GM13977 (cell line): ENCODE measurements at regions not wholly inside any gene's neighbourhood (a gene's known extent, or its start where the extent isn't known, plus 50 kb on each side); places are given as distances from the start of the nearest gene placed in this dataset.

ENCODE experiments used
- DNase-seq: peaks from one replicate; pipeline ENCODE4 v3.0.0; 2012; ENCODE audit warnings: low spot score
- CTCF ChIP-seq: IDR thresholded peaks from 2 replicates; pipeline ENCODE4 v1.5.1; 2012; ENCODE audit warnings: mild to moderate bottlenecking, control low read depth; ENCODE audit not compliant: insufficient read depth; ENCODE audit errors: extremely low read depth, missing control alignments
- in situ Hi-C: fragments of 300-500 bp; cut with MboI; formaldehyde crosslinking; loops from one replicate; pipeline ENCODE4 v1.12.0; 2022; ENCODE audit warnings: low sequenced_read_pairs, low pct_unique_long_range_greater_than_20kb, mixed read lengths, inconsistent platforms; ENCODE audit not compliant: unreplicated experiment

DNA sequence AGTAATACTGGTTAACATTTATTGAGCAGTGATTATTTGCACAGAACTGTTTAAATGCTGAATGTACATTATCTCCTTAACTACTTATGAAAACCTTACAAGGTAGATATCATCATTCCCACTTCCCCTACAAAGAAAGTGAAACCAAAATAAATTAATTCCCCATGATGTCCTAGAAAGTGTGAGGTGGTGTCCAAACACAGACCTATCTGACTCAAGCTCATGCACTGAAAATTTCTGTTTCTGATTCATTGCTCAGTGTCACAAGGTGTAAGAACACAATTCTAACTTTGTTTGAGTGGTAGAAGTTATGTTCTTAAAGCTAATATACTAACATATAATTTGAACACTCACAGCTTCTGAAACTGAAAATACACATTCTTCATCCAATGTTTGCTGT lies 178.7 kb downstream of the MRPL39 start:
- no peak for TF ChIP-seq CTCF
- in situ Hi-C loops, result loop anchor here (10.0 kb wide), 1 partner anchor 76 kb away; no protein-coding TSS in a partner anchor
- DNase-seq, result no peak

DNA sequence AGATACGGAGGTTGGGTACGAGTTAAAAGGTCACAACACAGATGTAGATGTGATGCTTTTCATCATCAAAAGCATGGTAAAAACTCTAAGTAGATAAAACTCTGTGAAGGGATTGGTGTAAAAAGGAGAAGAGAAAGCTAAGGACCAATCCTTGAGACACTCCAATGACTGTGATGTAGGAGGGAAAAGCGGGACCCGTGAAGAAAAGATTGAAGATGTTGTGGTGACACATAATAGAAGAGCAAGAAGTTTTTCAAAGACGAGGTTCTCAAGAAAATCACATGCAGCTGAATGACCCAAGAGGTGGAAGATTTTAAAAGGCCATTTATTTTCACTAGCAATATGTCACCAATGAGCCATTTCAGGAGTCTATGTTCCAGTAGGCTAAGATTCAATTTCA lies 179.5 kb downstream of the MRPL39 start:
- no peak for TF ChIP-seq CTCF
- in situ Hi-C loops, result loop anchor here (10.0 kb wide), 1 partner anchor 77 kb away; no protein-coding TSS in a partner anchor
- DNase-seq, result no peak

DNA sequence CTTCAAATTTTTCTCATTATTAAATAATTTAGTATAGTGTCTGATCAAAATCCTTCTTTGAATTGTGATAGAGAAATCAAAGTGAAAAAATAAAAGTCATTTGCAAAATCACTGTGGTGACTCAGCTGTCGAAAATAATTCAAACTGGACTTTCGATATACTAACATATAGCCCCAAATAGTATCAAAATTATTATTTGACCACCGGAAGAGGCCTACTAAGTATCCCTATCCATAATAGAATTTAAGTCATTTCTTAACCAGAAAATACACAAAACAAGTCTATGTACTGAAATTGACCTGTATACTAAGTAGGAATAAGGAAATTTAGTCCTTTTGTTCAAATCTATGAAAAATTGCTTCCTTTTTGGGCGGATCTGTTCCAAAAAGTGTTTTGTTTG lies 180.7 kb downstream of the MRPL39 start:
- DNase-seq, result no peak
- TF ChIP-seq CTCF, result no peak
- in situ Hi-C loops, result loop anchor here (10.0 kb wide), 1 partner anchor 78 kb away; no protein-coding TSS in a partner anchor

DNA sequence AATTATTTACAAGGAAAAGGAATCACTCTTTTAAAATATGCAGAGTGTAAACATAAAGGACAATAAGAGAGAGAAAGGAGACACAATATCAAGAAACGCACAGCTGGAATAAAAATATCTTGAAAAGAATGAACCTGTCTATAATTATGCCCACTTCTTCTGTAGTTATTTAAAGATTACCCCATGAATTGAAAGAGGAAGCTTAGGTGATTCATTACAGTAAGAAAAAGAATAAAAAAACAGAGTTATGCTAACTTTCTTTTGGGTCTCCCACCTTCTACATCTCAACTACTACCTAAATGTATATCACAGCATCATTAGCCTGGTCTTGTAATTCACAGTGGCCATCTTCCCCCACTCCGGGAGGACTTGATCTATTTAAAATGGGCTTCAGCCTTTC lies 182.1 kb downstream of the MRPL39 start:
- no peak for DNase-seq
- in situ Hi-C loops, result loop anchor here (10.0 kb wide), 1 partner anchor 80 kb away; no protein-coding TSS in a partner anchor
- TF ChIP-seq CTCF, result no peak

DNA sequence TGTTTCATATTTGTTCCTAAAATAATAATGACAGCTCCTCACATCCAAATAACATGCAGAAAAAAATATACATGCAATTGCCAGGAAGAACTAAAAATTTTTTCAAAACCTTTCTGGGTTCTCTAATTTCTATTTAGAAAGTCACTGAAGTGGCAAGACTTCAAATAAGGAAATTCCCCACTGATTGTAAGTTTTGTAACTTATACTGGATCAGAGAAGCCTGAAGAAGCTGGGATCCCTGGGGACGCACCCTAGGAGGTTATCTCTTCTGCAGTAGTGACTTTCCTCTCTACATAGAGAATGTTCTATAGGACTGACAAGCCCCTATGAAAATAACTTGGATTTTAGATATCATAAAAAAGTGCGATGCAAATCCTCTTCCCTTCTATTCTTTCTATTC lies 182.6 kb downstream of the MRPL39 start:
- in situ Hi-C loops, result loop anchor here (10.0 kb wide), 1 partner anchor 80 kb away; no protein-coding TSS in a partner anchor
- no peak for TF ChIP-seq CTCF
- no peak for DNase-seq

DNA sequence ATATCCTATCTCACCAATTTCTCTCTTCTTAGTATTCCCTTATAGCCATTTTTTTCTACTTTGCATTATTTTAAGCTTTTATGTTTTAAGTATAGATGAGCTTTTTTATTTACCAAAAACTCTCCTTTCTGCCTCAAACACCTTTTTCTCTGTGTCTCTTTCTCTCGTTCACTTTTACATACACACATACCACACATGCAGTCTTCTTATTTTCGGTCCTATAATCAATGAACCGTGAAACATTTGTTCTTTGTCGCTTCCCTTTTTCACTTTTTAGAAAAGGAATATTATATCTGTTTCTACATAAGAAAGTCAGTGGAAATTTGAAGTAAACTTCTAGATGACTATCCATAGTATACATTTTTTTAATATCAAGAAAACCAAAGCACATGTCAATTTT lies 183.2 kb downstream of the MRPL39 start:
- no peak for DNase-seq
- in situ Hi-C loops, result loop anchor here (10.0 kb wide), 1 partner anchor 81 kb away; no protein-coding TSS in a partner anchor
- TF ChIP-seq CTCF, result no peak
